OCI-LY7 (cell line): ENCODE measurements at regions not wholly inside any gene's neighbourhood (a gene's known extent, or its start where the extent isn't known, plus 50 kb on each side); places are given as distances from the start of the nearest gene placed in this dataset.
"Not testable (repeated sequence)": the region's sequence is repeated elsewhere in the genome, so short reads cannot be mapped to it uniquely, and the experiment has no call there.

Source experiments
- BruUV-seq: library from RNA; stranded (reverse); fragments of 400-500 nt; replicated peaks from 2 replicates; lab custom pipeline; 2021; lab: Mats Ljungman, UMichigan
- CTCF ChIA-PET: fragments of 300-600 bp; sonication (Branson Sonifier 250); formaldehyde crosslinking; loops from one replicate; lab custom pipeline; 2022; ENCODE audit warnings: antibody characterized with exemption; ENCODE audit not compliant: unreplicated experiment; lab: Charles Lee
- POLR2A ChIA-PET: fragments of 300-600 bp; sonication (Branson Sonifier 250); formaldehyde crosslinking; loops from one replicate; lab custom pipeline; 2022; ENCODE audit warnings: antibody characterized with exemption; lab: Charles Lee
- DNase-seq: peaks from one replicate; pipeline ENCODE4 v3.0.0-alpha.2; 2015; ENCODE audit warnings: low spot score
- H2AFZ ChIP-seq: fragments of 200-600 bp; sonication (generic), shearing (Covaris generic); 2 replicates; pipeline ENCODE4 v1.6.1; 2014; ENCODE audit warnings: mild to moderate bottlenecking, antibody characterized with exemption, low read length, moderate library complexity
- H3K27ac ChIP-seq: fragments of 200-600 bp; sonication (generic); 2 replicates; pipeline ENCODE4 v1.5.1; 2014; ENCODE audit warnings: mixed run types, low read depth, mild to moderate bottlenecking, moderate library complexity, low read length, inconsistent platforms; ENCODE audit not compliant: poor library complexity, severe bottlenecking
- H3K36me3 ChIP-seq: fragments of 200-600 bp; sonication (generic); 2 replicates; pipeline ENCODE4 v1.6.1; 2014; ENCODE audit warnings: mild to moderate bottlenecking, antibody characterized with exemption, low read length, moderate library complexity, mixed read lengths; ENCODE audit not compliant: insufficient read depth
- H3K4me1 ChIP-seq: fragments of 200-600 bp; sonication (generic); 2 replicates; pipeline ENCODE4 v1.5.1; 2014; ENCODE audit warnings: mild to moderate bottlenecking, low read length; ENCODE audit not compliant: insufficient read depth, poor library complexity, severe bottlenecking
- H3K4me2 ChIP-seq: fragments of 200-600 bp; sonication (generic); 2 replicates; pipeline ENCODE4 v1.6.1; 2014; ENCODE audit warnings: mild to moderate bottlenecking, low read length
- H3K4me3 ChIP-seq: fragments of 200-600 bp; sonication (generic); 2 replicates; pipeline ENCODE4 v1.5.1; 2014; ENCODE audit warnings: mild to moderate bottlenecking, low read depth, low read length; ENCODE audit not compliant: poor library complexity, severe bottlenecking
- H3K79me2 ChIP-seq: fragments of 200-600 bp; sonication (generic); 2 replicates; pipeline ENCODE4 v1.6.1; 2016; ENCODE audit warnings: low read depth, mild to moderate bottlenecking, low read length, moderate library complexity, mixed read lengths; ENCODE audit not compliant: insufficient read depth
- H3K9me2 ChIP-seq: fragments of 200-600 bp; sonication (generic); 2 replicates; pipeline ENCODE4 v1.6.1; 2016; ENCODE audit warnings: mild to moderate bottlenecking, low read length, mixed read lengths; ENCODE audit not compliant: insufficient read depth
- H3K9me3 ChIP-seq: fragments of 200-600 bp; sonication (generic); 2 replicates; pipeline ENCODE4 v1.6.1; 2014; ENCODE audit warnings: mild to moderate bottlenecking, mixed run types, low read length, mixed read lengths
- H4K20me1 ChIP-seq: fragments of 200-600 bp; sonication (generic); 2 replicates; pipeline ENCODE4 v1.6.1; 2014; ENCODE audit warnings: mild to moderate bottlenecking, antibody characterized with exemption, low read length, moderate library complexity, mixed read lengths; ENCODE audit not compliant: insufficient read depth
- CTCF ChIP-seq: fragments of 200-600 bp; sonication (generic); conservative IDR thresholded peaks from 2 replicates; pipeline ENCODE4 v1.5.1; 2014; ENCODE audit warnings: mild to moderate bottlenecking, antibody characterized with exemption, low read length, moderate library complexity, mixed read lengths
- EZH2phosphoT487 ChIP-seq: fragments of 200-600 bp; sonication (generic); IDR thresholded peaks from 2 replicates; pipeline ENCODE4 v1.6.1; 2018; ENCODE audit warnings: low read depth, borderline replicate concordance, mild to moderate bottlenecking, mixed run types, antibody characterized with exemption, low read length, moderate library complexity, mixed read lengths
- intact Hi-C: fragments of 100-400 bp; cut with micrococcal nuclease; formaldehyde crosslinking; loops from one replicate; pipeline ENCODE4 v1.10.0; 2022; ENCODE audit not compliant: unreplicated experiment

GRCh38 chr1:100597061-100597741 lies 59.3 kb downstream of the GPR88 start:
- H3K4me2 ChIP-seq: no peak overlapping the region
- H3K27ac ChIP-seq: no peak overlapping the region
- H3K79me2 ChIP-seq: no peaks in the 10 kb centered on the region
- no peak for TF ChIP-seq EZH2phosphoT487
- no peak for TF ChIP-seq CTCF
- no peak for DNase-seq
- POLR2A ChIA-PET: interaction anchor here (1.1 kb wide), 1 partner anchor 10 kb away, joined by 4 read pairs; no protein-coding TSS in a partner anchor
- no peaks in the 10 kb centered on the region for H3K9me3 ChIP-seq
- H3K4me3 ChIP-seq: no peak overlapping the region
- H3K4me1 ChIP-seq: no peaks in the 10 kb centered on the region
- CTCF ChIA-PET: no interaction called here
- intact Hi-C loops: no loop called here
- H2AFZ ChIP-seq: no peak overlapping the region
- no peaks in the 10 kb centered on the region for H3K36me3 ChIP-seq
- H3K9me2 ChIP-seq: no peaks in the 10 kb centered on the region
- BruUV-seq: no TSS peak
- no peaks in the 10 kb centered on the region for H4K20me1 ChIP-seq

- intact Hi-C loops: no loop called here
- no peaks in the 10 kb centered on the region for H3K36me3 ChIP-seq
- no peaks in the 10 kb centered on the region for H3K4me1 ChIP-seq
- no peak for DNase-seq
- POLR2A ChIA-PET: no interaction called here
- H3K4me3 ChIP-seq: no peak overlapping the region
- no TSS peak for BruUV-seq
- no peak overlapping the region for H3K4me2 ChIP-seq
- H3K79me2 ChIP-seq: no peaks in the 10 kb centered on the region
- no peaks in the 10 kb centered on the region for H4K20me1 ChIP-seq
- no peaks in the 10 kb centered on the region for H3K9me3 ChIP-seq
- H3K9me2 ChIP-seq: no peaks in the 10 kb centered on the region
- TF ChIP-seq EZH2phosphoT487 (no peak), CTCF (no peak)
- CTCF ChIA-PET: no interaction called here
- H3K27ac ChIP-seq: no peak overlapping the region
- H2AFZ ChIP-seq: no peak overlapping the region
Measured at GRCh38 chr1:100597784-100598183, 59.8 kb downstream of the GPR88 start.

- BruUV-seq, CTCF ChIA-PET, H3K4me3 ChIP-seq, intact Hi-C loops, H3K27ac ChIP-seq, H2AFZ ChIP-seq, H3K9me2 ChIP-seq, H3K4me1 ChIP-seq, H3K79me2 ChIP-seq, H3K36me3 ChIP-seq, H3K9me3 ChIP-seq, H3K4me2 ChIP-seq, POLR2A ChIA-PET, H4K20me1 ChIP-seq, DNase-seq: not testable (repeated sequence)
Measured at GRCh38 chr1:100600377-100600776, 62.4 kb downstream of the GPR88 start.

GRCh38 chr1:100602028-100602427 lies 64.1 kb downstream of the GPR88 start:
- H3K36me3 ChIP-seq, H4K20me1 ChIP-seq, H3K27ac ChIP-seq, H3K9me3 ChIP-seq, POLR2A ChIA-PET, intact Hi-C loops, H3K9me2 ChIP-seq, H3K4me1 ChIP-seq, H2AFZ ChIP-seq, H3K4me2 ChIP-seq, DNase-seq, H3K4me3 ChIP-seq, H3K79me2 ChIP-seq, BruUV-seq, CTCF ChIA-PET: not testable (repeated sequence)
